NCI-H345 treated with DMSO at 0.1 percent for 48 hours (cell line): ENCODE measurements at regions not wholly inside any gene's neighbourhood (a gene's known extent, or its start where the extent isn't known, plus 50 kb on each side); places are given as distances from the start of the nearest gene placed in this dataset.
"Not testable (repeated sequence)": the region's sequence is repeated elsewhere in the genome, so short reads cannot be mapped to it uniquely, and the experiment has no call there.

Source experiments
- DNase-seq: peaks from one replicate; lab custom pipeline; 2025; ENCODE audit not compliant: unreplicated experiment; lab: John Stamatoyannopoulos, UW

GRCh38 chr16:5314377-5314776, 216.8 kb upstream of the EEF2KMT start:
- DNase-seq = no peak

- DNase-seq = no peak
Measured at GRCh38 chr16:5309946-5310611, 212.5 kb upstream of the EEF2KMT start.

- DNase-seq = no peak
Measured at GRCh38 chr16:5305023-5305422, 207.4 kb upstream of the EEF2KMT start.

- DNase-seq = no peak
Measured at GRCh38 chr16:5302372-5303114, 204.9 kb upstream of the EEF2KMT start.

GRCh38 chr16:5298202-5298601, 200.6 kb upstream of the EEF2KMT start:
- DNase-seq = no peak

- no peak for DNase-seq
Measured at GRCh38 chr16:5296176-5296575, 198.6 kb upstream of the EEF2KMT start.

GRCh38 chr16:5295304-5295703, 197.7 kb upstream of the EEF2KMT start:
- not testable (repeated sequence) for DNase-seq

GRCh38 chr16:5282152-5282551, 184.6 kb upstream of the EEF2KMT start:
- not testable (repeated sequence) for DNase-seq

GRCh38 chr16:5257462-5257861, 159.9 kb upstream of the EEF2KMT start:
- DNase-seq = no peak

GRCh38 chr16:5252791-5253190, 155.2 kb upstream of the EEF2KMT start:
- DNase-seq = no peak

- not testable (repeated sequence) for DNase-seq
Measured at GRCh38 chr16:5247403-5247802, 149.8 kb upstream of the EEF2KMT start.

- not testable (repeated sequence) for DNase-seq
Measured at GRCh38 chr16:5240278-5240626, 142.7 kb upstream of the EEF2KMT start.

GRCh38 chr16:5239472-5240277, 142.1 kb upstream of the EEF2KMT start:
- DNase-seq = not testable (repeated sequence)

- no peak for DNase-seq
Measured at GRCh38 chr16:5235119-5235518, 137.5 kb upstream of the EEF2KMT start.

GRCh38 chr16:5234295-5235050, 136.9 kb upstream of the EEF2KMT start:
- no peak for DNase-seq

GRCh38 chr16:5231246-5231759, 133.7 kb upstream of the EEF2KMT start:
- no peak for DNase-seq

GRCh38 chr16:5228369-5228768, 130.8 kb upstream of the EEF2KMT start:
- DNase-seq = no peak

- DNase-seq = no peak
Measured at GRCh38 chr16:5225931-5226655, 128.5 kb upstream of the EEF2KMT start.

- DNase-seq = no peak
Measured at GRCh38 chr16:5222761-5223160, 125.2 kb upstream of the EEF2KMT start.

- DNase-seq = not testable (repeated sequence)
Measured at GRCh38 chr16:5221831-5222230, 124.2 kb upstream of the EEF2KMT start.
